ENCODE measurements at regions not wholly inside any gene's neighbourhood (a gene's known extent, or its start where the extent isn't known, plus 50 kb on each side); places are given as distances from the start of the nearest gene placed in this dataset.

DNA sequence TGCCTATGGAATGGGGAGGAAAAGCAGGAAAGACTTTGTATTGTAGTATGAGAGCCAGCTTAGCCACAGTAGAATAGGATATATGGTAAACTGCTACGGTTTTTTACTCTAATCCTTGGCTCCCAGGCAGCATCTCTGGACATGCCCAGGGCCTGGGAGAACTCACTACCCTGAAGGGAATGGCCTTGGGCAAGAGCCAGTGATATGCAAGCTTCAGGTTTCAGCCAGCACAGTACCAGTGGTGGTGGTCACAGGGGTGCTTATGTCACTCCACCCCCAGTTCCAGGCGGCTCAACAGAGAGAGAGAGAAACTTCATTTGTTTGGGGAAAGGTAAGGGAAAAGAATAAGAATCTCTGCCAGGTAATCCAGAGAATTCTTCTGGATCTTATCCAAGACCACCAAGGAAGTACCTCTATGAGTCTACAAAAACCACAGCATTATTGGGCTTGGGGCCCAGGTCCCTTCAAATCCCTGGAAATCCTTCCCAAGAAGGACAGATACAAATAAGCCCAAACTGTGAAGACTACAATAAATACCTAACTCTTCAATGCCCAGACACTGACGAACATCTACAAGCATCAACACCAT lies 121.2 kb downstream of the THBS2 start:
- H3K9me3 Mint-ChIP-seq = peaks cover 8% of the 10 kb centered on the region

DNA sequence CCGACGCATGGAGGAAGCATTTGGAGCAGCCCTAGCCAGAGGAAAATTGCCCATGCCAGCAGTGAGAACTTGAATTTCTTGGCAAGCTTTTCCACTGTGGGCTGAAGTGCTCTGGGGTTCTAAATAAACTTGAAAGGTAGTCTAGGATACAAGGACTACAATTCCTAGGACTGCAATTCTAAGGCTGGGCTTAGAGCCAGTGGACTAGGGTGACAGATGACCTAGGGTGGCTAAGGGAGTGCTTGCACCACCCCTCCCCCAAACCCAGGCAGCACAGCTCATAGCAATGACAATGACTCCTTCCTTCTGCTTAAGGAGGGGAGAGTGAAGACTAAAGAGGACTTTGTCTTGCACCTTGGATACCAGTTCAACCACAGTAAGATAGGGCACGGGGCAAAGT lies 122.3 kb downstream of the THBS2 start:
- H3K27me3 Mint-ChIP-seq = peaks cover 2% of the 10 kb centered on the region
- H3K4me1 Mint-ChIP-seq = no peaks in the 10 kb centered on the region
- CTCF ChIA-PET = no interaction called here
- H3K9me3 Mint-ChIP-seq = peaks cover 8% of the 10 kb centered on the region
- H3K4me3 Mint-ChIP-seq = no peak overlapping the region
- no peaks in the 10 kb centered on the region for H3K36me3 Mint-ChIP-seq (ENCODE audit: low read depth)
- intact Hi-C loops (cut with micrococcal nuclease) = no loop called here
- TF ChIP-seq, protein P1, sequence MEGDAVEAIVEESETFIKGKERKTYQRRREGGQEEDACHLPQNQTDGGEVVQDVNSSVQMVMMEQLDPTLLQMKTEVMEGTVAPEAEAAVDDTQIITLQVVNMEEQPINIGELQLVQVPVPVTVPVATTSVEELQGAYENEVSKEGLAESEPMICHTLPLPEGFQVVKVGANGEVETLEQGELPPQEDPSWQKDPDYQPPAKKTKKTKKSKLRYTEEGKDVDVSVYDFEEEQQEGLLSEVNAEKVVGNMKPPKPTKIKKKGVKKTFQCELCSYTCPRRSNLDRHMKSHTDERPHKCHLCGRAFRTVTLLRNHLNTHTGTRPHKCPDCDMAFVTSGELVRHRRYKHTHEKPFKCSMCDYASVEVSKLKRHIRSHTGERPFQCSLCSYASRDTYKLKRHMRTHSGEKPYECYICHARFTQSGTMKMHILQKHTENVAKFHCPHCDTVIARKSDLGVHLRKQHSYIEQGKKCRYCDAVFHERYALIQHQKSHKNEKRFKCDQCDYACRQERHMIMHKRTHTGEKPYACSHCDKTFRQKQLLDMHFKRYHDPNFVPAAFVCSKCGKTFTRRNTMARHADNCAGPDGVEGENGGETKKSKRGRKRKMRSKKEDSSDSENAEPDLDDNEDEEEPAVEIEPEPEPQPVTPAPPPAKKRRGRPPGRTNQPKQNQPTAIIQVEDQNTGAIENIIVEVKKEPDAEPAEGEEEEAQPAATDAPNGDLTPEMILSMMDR (IDR thresholded peaks at IDR 0.05) = no peak
- no peak overlapping the region for H3K27ac Mint-ChIP-seq
- POLR2A ChIA-PET = no interaction called here
- no peak for DNase-seq
- ATAC-seq (ENCODE audit: low read depth) = no peak

More for the DNA sequence above, 121.2 kb downstream of the THBS2 start:
- ATAC-seq (ENCODE audit: low read depth) = no peak
- intact Hi-C loops (cut with micrococcal nuclease) = no loop called here
- no peaks in the 10 kb centered on the region for H3K4me1 Mint-ChIP-seq
- no peak overlapping the region for H3K27ac Mint-ChIP-seq
- TF ChIP-seq, protein P1 (IDR thresholded peaks at IDR 0.05) = no peak
- ChIA-PET POLR2A (no interaction called here), CTCF (no interaction called here)
- DNase-seq = no peak
- peaks cover 2% of the 10 kb centered on the region for H3K27me3 Mint-ChIP-seq
- no peak overlapping the region for H3K4me3 Mint-ChIP-seq
- no peaks in the 10 kb centered on the region for H3K36me3 Mint-ChIP-seq (ENCODE audit: low read depth)

DNA sequence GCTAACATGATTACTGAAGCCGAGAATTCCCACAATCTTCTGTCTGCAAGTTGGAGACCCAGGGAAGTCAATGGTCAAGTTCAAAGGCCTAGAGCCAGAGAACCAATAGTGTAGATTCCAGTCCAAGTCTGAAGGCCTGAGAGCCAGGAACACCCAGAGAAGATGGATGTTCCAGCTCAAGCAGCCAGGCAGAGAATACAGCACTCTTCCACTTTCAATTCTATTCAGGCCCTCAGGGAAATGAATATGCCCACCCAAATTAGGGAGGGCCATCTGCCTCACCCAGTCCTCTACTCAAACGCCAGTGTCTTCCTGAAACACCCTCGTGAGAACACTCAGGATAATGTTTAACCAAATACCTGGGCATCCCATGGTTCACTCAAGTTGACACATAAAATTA lies 123.5 kb downstream of the THBS2 start:
- no peak overlapping the region for H3K27ac Mint-ChIP-seq
- DNase-seq = no peak
- ATAC-seq (ENCODE audit: low read depth) = no peak
- H3K9me3 Mint-ChIP-seq = peaks cover 8% of the 10 kb centered on the region
- POLR2A ChIA-PET = no interaction called here
- peaks cover 2% of the 10 kb centered on the region for H3K27me3 Mint-ChIP-seq
- H3K4me3 Mint-ChIP-seq = no peak overlapping the region
- CTCF ChIA-PET = no interaction called here
- TF ChIP-seq, protein P1 (IDR thresholded peaks at IDR 0.05) = no peak
- no peaks in the 10 kb centered on the region for H3K36me3 Mint-ChIP-seq (ENCODE audit: low read depth)
- no peaks in the 10 kb centered on the region for H3K4me1 Mint-ChIP-seq
- intact Hi-C loops (cut with micrococcal nuclease) = no loop called here

DNA sequence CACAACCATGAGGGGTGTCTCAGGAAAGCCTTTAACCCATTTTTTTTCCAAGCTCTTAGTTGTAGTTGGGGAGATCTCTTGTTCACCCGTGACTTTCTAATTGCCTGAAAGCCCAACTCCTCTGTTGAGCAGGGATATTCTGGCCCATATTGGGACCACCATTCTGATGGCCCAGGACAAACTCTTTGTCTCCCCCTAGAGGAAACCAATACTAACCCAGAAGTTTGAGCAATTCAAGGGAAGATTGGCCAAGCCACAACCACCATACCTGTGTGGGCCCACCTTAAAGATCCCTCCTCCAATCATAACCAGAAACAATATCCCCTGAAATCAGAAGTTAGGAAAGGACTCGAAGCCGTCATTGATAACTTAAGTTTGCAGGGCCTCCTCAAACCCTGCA lies 132.6 kb downstream of the THBS2 start:
- no peak for DNase-seq
- Mint-ChIP-seq H3K9me3 (no peaks in the 10 kb centered on the region), H3K36me3 (ENCODE audit: low read depth) (no peaks in the 10 kb centered on the region), H3K4me1 (no peaks in the 10 kb centered on the region), H3K4me3 (no peak overlapping the region), H3K27me3 (no peaks in the 10 kb centered on the region), H3K27ac (no peak overlapping the region)
- intact Hi-C loops (cut with micrococcal nuclease) = no loop called here
- no peak for ATAC-seq (ENCODE audit: low read depth)
- TF ChIP-seq, protein P1 (IDR thresholded peaks at IDR 0.05) = no peak
- ChIA-PET POLR2A (no interaction called here), CTCF (no interaction called here)

DNA sequence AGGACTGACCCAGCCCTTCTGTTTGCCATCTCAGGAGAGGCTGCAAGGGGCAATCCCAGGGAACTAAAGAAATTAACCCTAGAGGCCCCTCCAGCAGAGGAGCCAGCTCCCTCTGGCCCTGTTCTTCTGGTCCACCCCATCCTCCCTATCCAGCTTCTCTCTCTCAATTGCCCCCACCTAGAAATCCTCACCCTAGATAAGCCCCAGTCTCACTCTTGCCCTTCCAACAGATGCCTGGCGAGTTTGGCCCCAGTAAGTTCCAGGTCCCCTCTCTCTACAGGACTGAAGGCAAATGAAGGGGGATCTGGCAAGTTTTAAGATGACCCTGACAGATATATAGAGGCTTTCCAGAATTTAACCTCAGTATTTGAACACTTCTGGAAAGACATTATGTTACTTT lies 134.0 kb downstream of the THBS2 start:
- ATAC-seq (ENCODE audit: low read depth) = no peak
- no peaks in the 10 kb centered on the region for H3K9me3 Mint-ChIP-seq
- intact Hi-C loops (cut with micrococcal nuclease) = no loop called here
- TF ChIP-seq, protein P1 (IDR thresholded peaks at IDR 0.05) = no peak
- DNase-seq = no peak
- H3K27me3 Mint-ChIP-seq = no peaks in the 10 kb centered on the region
- H3K4me1 Mint-ChIP-seq = no peaks in the 10 kb centered on the region
- no peak overlapping the region for H3K4me3 Mint-ChIP-seq
- CTCF ChIA-PET = no interaction called here
- POLR2A ChIA-PET = no interaction called here
- no peaks in the 10 kb centered on the region for H3K36me3 Mint-ChIP-seq (ENCODE audit: low read depth)
- H3K27ac Mint-ChIP-seq = no peak overlapping the region
